ENCODE measurements at regions not wholly inside any gene's neighbourhood (a gene's known extent, or its start where the extent isn't known, plus 50 kb on each side); places are given as distances from the start of the nearest gene placed in this dataset.

DNA sequence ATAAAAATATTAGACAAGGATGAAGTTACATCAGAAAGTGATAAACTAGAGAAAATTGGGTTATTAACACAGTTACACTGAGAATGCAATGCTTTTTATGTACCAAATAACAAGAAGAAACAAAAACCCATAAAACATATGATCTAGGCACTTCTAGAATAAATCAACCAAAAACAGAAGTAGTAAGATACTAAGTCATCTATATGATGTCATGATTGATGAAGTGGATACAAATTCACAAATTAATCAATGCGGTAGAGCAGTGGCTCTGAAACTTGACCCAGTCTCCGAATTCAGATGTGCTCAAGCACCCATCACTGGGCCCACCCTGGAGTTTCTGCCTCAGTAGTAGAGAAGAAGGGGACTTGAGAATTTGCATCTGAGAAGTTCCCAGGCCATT, 112.1 kb upstream of the SSTR4 start:
- no peak for DNase-seq

- DNase-seq: no peak
These were observed 110.9 kb upstream of the SSTR4 start for GRCh38 chr20:22924046-22924737.

DNA sequence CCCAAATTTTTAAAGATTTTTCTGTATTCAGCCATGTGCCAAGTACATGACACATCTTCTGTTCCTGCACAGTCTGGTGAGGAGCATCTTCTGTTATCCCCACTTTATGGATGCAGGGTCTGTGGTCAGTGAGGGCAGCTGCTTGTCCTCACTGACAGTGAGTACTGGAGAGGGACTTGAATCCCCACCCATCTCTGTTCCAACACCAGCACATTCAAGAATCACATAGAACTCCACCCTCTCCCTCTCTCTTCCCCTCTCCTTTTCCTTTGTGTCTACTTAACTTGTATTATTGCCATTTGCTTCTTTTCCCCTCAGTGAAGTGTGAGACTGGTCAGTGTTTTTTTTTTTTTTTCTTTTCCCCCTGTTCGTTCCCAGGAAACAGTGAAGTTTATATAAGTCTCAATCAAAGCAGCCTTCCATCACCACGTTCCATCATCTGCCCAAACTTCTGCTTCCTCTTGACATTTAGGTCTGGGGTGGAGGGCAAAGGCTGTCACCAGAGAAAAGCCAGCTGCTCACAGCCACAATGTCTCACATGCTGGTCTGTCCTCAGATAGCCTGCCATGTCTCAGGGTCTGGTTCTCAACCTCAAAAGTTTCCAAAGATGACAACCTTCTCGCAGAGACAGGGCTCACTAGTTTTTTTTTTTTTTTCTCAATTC, 110.0 kb upstream of the SSTR4 start:
- DNase-seq: no peak

GRCh38 chr20:22925613-22925983, 109.5 kb upstream of the SSTR4 start:
- no peak for DNase-seq

DNA sequence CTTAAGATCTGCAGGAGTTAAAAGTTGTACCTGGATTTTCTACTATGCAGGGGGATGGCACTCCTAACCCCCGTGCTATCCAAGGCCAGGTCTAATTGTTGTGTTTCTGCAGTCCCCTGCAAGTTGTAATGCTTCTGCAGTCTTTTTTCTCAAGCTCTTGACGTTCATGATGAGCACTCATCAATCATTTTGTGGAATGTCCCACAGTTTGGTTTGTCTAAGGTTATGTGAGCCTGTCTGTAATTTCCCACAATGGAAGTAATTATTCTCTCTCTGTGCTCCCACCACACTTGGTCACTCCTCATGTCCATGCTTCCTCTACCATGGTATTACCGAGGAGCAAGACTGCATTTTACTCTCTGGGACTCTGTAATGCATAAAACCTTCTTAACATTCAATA, 107.6 kb upstream of the SSTR4 start:
- DNase-seq: no peak

DNA sequence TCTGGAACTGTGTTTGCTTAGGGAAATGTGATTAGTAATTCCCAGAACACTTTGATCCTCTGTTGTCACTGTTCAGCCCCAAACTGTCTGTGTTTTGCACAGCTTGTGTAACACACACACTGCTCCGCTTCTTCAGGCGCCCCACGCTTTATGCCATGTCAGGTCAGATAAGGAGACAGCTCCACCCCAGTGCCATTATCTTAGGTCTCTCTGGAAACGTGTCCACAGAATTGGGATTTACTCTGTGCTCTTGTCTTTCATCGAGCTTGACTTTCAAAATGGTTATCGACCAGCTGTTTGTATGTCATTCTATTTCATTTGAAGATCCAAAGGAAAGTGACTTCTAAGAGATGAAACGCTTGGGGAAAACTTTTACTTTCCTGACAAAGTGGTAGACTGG, 106.4 kb upstream of the SSTR4 start:
- DNase-seq: no peak

DNA sequence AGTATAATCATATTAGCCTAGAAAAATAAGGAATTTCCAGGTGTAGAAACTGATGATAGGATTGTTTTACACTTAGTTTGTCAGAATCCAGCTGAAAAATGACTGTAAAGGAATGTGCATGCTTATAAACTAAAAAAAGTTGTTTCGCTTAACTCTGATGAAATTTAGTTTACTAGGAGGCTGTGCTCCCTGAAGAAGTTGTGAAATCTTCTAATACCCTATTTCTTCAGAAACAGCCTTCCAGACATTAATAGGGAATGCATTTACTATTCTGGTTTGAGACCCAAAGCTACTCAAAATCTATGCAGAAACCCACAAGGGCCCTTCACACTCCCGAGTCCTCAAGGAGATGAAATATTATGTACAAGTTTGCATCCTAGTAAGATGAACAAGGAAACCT, 105.5 kb upstream of the SSTR4 start:
- DNase-seq: no peak

GRCh38 chr20:22931653-22932608, 103.2 kb upstream of the SSTR4 start:
- DNase-seq: no peak

GRCh38 chr20:22939181-22939580, 95.9 kb upstream of the SSTR4 start:
- no peak for DNase-seq

GRCh38 chr20:22940350-22940749, 94.8 kb upstream of the SSTR4 start:
- DNase-seq: no peak

- DNase-seq: no peak
These were observed 93.6 kb upstream of the SSTR4 start for GRCh38 chr20:22941550-22941949.

DNA sequence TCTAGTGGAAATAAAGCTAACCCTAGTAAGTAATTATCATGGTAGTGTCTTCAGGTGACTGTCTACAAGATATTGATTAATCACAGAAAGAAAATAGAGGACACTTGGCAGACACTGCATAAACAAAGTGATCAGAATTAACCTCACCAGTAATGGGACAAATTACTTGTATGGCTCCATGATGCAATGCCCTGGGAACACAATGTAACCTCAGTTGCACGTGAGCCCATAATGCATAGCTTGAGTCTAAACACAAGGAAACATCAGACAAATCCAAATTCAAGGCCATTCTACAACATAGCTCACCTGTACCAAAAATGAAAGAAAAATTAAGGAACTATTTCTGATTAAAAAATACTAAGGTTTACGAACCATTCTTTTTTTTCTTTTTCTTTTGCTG, 92.4 kb upstream of the SSTR4 start:
- DNase-seq: no peak

- DNase-seq: no peak
These were observed 91.0 kb upstream of the SSTR4 start for GRCh38 chr20:22944062-22944461.

- DNase-seq: no peak
These were observed 90.2 kb upstream of the SSTR4 start for GRCh38 chr20:22944936-22945335.

- DNase-seq: no peak
These were observed 88.5 kb upstream of the SSTR4 start for GRCh38 chr20:22946596-22946995.

- DNase-seq: no peak
These were observed 85.6 kb upstream of the SSTR4 start for GRCh38 chr20:22949331-22950109.

GRCh38 chr20:22951966-22952365, 83.1 kb upstream of the SSTR4 start:
- no peak for DNase-seq

DNA sequence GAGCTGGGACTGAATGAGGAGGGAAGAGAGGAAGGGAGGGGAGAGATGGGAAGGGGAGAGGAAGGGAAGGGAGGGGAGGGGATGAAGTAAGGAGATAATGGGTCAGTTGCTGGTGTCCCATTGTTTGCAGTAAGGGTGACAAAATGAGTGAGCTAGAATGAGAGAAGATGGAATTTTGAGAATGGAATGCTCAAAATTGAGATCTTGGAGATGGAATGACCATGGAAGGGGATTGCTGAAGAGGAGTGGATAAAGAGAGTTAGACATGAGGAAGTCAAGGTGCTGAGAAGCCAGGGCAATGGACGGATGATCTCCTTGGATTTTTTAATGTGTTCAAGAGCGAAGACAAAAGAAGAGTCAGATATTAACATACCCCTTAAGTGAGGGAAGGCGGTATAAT, 80.5 kb upstream of the SSTR4 start:
- no peak for DNase-seq

- DNase-seq: no peak
These were observed 76.7 kb upstream of the SSTR4 start for GRCh38 chr20:22958390-22958789.

DNA sequence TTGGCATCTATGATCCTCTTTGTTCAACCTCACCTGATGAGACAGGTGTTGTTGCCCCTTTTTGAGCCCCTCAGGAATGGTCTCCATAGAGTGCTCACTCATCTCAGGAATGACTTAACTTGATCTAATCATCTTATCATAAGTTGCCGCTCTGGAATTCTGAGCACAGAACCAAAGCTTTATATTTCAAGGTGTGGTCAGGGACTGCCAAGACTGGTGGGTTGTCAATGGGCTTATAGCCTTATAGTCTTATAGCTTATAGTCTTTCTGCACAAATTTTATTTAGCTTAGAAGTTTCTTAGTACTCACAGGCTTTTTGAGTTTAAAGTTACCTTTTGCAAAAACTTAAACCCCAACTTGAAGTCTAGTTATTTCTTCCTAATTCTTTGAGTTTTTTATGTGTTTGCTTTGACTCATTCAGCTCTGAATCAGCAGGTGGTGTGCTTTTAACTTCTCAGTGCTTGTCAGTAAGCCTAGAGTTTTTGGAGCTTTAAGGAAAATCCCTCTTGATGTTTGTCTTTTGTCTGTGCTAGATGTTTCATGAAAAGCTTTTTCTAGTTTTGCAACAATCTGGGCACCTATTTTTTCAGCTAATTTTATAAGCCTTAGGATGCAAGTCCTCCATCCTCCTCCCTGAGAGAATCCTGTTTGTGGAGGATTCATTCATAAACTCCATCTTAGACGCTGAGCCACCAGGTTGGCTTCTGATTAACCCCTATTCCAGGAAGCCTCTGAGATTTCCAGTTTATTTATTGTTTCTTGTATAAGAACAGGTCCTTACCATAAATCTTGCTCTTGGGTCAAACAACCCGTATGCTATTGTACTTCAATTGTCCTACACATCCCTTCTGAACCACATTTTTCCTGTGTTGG, 72.3 kb upstream of the SSTR4 start:
- DNase-seq: no peak

DNA sequence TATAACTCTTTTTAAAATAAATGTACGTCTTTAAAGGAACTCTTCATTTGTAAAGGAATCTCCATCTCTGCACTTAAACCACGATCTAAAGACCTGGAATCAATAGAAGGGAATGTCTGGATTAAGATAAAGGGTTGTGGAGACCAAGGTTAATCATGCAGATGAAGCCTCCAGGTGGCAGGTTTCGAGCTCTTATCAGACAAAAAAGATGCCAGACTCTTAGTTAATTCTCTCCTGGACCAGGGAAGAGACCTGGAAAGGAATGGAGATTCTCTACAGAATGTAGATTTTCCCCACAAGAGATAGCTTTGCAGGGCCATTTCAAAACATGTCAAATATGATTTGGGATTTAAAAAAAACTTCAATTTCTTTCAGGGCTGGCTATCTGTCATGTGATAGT, 71.5 kb upstream of the SSTR4 start:
- DNase-seq: no peak
